Stimulated activated naive B cell treated with anti-CD40 and anti-IgM and Interleukin-4, amounts not matched to agents 10 μg/mL and 1 μg/mL and 100 μg/mL, for 72 hours (primary cell): ENCODE measurements at regions not wholly inside any gene's neighbourhood (a gene's known extent, or its start where the extent isn't known, plus 50 kb on each side); places are given as distances from the start of the nearest gene placed in this dataset.
A peak's percentile ranks its signal among the peaks of the same experiment; 100 is the strongest.
"Not testable (repeated sequence)": the region's sequence is repeated elsewhere in the genome, so short reads cannot be mapped to it uniquely, and the experiment has no call there.

Source experiments
- ATAC-seq, 2 donors: fragments of 150-1000 bp; cut with Tn5 transposase; replicated peaks; 2 replicates each; pipeline ENCODE4 v1.10.0; 2021; ENCODE audit warnings: moderate library complexity in 1 of 2
- DNase-seq: peaks from one replicate; pipeline ENCODE4 v3.0.0; 2021
- H3K27ac Mint-ChIP-seq: one replicate; pipeline ENCODE4 v1.8.0; 2022; ENCODE audit warnings: mild to moderate bottlenecking, mixed read lengths
- H3K27me3 Mint-ChIP-seq, 2 donors: one replicate each; pipeline ENCODE4 v1.8.0; 2022; ENCODE audit warnings: mixed read lengths in 2 of 2
- H3K36me3 Mint-ChIP-seq, 2 donors: one replicate each; pipeline ENCODE4 v1.8.0; 2022; ENCODE audit warnings: mixed read lengths in 2 of 2, mild to moderate bottlenecking in 1 of 2
- H3K4me1 Mint-ChIP-seq, 2 donors: one replicate each; pipeline ENCODE4 v1.8.0; 2022; ENCODE audit warnings: mixed read lengths in 2 of 2, mild to moderate bottlenecking in 1 of 2
- H3K4me3 Mint-ChIP-seq, 2 donors: one replicate each; pipeline ENCODE4 v1.8.0; 2022; ENCODE audit warnings: mild to moderate bottlenecking in 2 of 2, mixed read lengths in 2 of 2, moderate library complexity in 1 of 2
- H3K9me3 Mint-ChIP-seq, 2 donors: one replicate each; pipeline ENCODE4 v1.8.0; 2022; ENCODE audit warnings: mixed read lengths in 2 of 2, mild to moderate bottlenecking in 1 of 2

GRCh38 chr7:11252705-11253272, 279.1 kb downstream of the PHF14 start:
- peak; percentile 83 to 86 for ATAC-seq
- H3K4me1 Mint-ChIP-seq: peaks cover 8 to 17% of the 10 kb centered on the region in 2 donors
- no peak overlapping the region for H3K4me3 Mint-ChIP-seq
- no peaks in the 10 kb centered on the region for H3K36me3 Mint-ChIP-seq
- H3K9me3 Mint-ChIP-seq: no peaks in the 10 kb centered on the region
- DNase-seq: no peak
- peaks cover 0 to 5% of the 10 kb centered on the region in 2 donors for H3K27me3 Mint-ChIP-seq
- H3K27ac Mint-ChIP-seq: peak overlapping the region; percentile 26

GRCh38 chr7:11256501-11256900, 282.8 kb downstream of the PHF14 start:
- no peak for ATAC-seq
- DNase-seq: no peak
- H3K27ac Mint-ChIP-seq: no peak overlapping the region
- H3K27me3 Mint-ChIP-seq: no peaks in the 10 kb centered on the region
- H3K36me3 Mint-ChIP-seq: no peaks in the 10 kb centered on the region
- H3K9me3 Mint-ChIP-seq: no peaks in the 10 kb centered on the region
- peaks cover 5 to 16% of the 10 kb centered on the region in 2 donors for H3K4me1 Mint-ChIP-seq
- H3K4me3 Mint-ChIP-seq: no peak overlapping the region

DNA sequence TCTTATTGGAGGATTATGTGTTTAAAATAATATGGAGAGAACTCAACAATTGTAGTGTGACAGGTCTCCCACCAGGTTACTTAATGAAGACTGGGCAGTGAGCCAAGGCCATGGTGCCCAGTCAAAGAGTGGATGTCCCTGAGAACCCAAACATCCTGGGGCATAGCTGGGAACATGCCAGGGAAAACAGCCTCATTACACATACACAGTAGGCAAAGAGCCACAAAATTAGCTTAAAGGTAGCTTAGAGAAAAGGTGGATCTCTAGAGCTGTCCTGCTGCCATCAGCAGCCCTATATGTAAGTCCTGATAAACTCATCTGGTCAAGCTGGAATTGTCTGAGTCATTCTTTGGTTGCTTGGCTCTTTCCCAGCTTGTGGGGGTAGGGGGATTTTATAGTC, 287.8 kb downstream of the PHF14 start:
- no peak overlapping the region for H3K4me3 Mint-ChIP-seq
- no peak for ATAC-seq
- no peak for DNase-seq
- H3K27me3 Mint-ChIP-seq: no peaks in the 10 kb centered on the region
- no peaks in the 10 kb centered on the region for H3K4me1 Mint-ChIP-seq
- H3K9me3 Mint-ChIP-seq: peaks cover 1 to 4% of the 10 kb centered on the region in 2 donors
- H3K36me3 Mint-ChIP-seq: no peaks in the 10 kb centered on the region
- no peak overlapping the region for H3K27ac Mint-ChIP-seq

DNA sequence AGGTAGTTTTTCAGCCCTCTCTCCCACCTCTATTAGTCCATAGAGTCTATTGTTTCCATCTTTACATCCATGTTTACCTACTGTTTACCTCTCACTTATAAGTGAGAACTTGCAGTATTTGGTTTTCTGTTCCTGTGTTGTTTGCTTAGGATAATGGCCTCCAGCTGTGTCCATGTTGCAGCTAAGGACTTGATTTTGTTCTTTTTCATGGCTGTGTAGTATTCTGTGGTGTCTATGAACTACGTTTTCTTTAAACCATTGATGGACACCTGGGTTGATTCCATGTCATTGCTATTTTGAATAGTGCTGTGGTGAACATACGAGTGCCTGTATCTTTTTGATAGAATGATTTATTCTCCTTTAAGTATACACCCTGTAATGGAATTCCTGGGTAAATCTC, 292.4 kb downstream of the PHF14 start:
- H3K9me3 Mint-ChIP-seq: peaks cover 7 to 8% of the 10 kb centered on the region in 2 donors
- no peak overlapping the region for H3K4me3 Mint-ChIP-seq
- no peaks in the 10 kb centered on the region for H3K36me3 Mint-ChIP-seq
- DNase-seq: no peak
- H3K27ac Mint-ChIP-seq: no peak overlapping the region
- no peaks in the 10 kb centered on the region for H3K27me3 Mint-ChIP-seq
- H3K4me1 Mint-ChIP-seq: no peaks in the 10 kb centered on the region
- ATAC-seq: no peak

- H3K4me1 Mint-ChIP-seq: no peaks in the 10 kb centered on the region
- DNase-seq (no peak), ATAC-seq (no peak)
- H3K4me3 Mint-ChIP-seq: no peak overlapping the region
- H3K9me3 Mint-ChIP-seq: peaks cover 4 to 6% of the 10 kb centered on the region in 2 donors
- no peaks in the 10 kb centered on the region for H3K36me3 Mint-ChIP-seq
- H3K27me3 Mint-ChIP-seq: no peaks in the 10 kb centered on the region
- no peak overlapping the region for H3K27ac Mint-ChIP-seq
These were observed 298.7 kb downstream of the PHF14 start for GRCh38 chr7:11272352-11272751.

- Mint-ChIP-seq H3K27ac (no peak overlapping the region), H3K9me3 (no peaks in the 10 kb centered on the region), H3K4me3 (no peak overlapping the region), H3K27me3 (no peaks in the 10 kb centered on the region), H3K4me1 (no peaks in the 10 kb centered on the region), H3K36me3 (no peaks in the 10 kb centered on the region)
- ATAC-seq (no peak), DNase-seq (no peak)
These were observed 300.4 kb downstream of the PHF14 start for GRCh38 chr7:11274074-11274473.

DNA sequence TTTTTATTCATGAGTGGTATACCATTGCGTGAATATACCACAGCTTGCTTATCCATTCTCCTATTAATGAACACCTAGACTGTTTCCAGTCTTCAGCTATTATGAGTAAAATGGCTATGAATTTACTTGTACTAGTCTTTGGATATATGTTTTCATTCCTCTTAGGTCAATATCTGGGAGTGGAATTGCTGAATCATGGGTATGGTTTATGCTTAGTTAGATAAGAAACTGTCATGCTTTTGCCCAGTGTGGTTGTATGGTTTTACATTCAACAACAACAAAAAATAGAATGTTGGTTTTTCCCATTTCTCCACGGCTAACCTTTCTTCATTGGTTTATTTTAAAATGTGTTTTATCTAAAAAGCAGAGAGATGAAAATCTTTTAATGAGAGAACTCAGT, 308.3 kb downstream of the PHF14 start:
- peaks cover 3 to 5% of the 10 kb centered on the region in 2 donors for H3K9me3 Mint-ChIP-seq
- DNase-seq: no peak
- H3K27me3 Mint-ChIP-seq: no peaks in the 10 kb centered on the region
- no peaks in the 10 kb centered on the region for H3K4me1 Mint-ChIP-seq
- ATAC-seq: no peak
- no peak overlapping the region for H3K27ac Mint-ChIP-seq
- H3K36me3 Mint-ChIP-seq: no peaks in the 10 kb centered on the region
- H3K4me3 Mint-ChIP-seq: no peak overlapping the region

GRCh38 chr7:11283584-11283983, 309.9 kb downstream of the PHF14 start:
- H3K4me3 Mint-ChIP-seq, H3K36me3 Mint-ChIP-seq, DNase-seq, H3K27me3 Mint-ChIP-seq, H3K27ac Mint-ChIP-seq, H3K4me1 Mint-ChIP-seq, H3K9me3 Mint-ChIP-seq, ATAC-seq: not testable (repeated sequence)

DNA sequence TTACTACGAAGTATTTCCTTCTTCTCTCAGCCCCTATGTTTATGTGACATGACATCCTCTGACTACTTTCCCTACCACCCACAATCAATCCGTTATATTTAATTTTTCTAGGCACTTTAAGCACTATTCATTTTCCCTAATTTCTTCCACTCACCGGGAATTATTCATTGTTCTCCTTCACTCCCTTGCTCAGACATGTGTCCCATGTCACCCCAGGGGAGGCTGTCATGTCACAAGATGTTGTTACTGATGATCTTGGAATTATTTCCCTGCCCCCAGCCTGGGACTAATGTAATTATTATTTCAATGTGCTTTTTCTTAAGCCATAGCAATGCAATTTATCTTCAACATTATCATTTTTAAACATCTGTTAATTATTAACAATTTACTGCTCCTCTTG, 317.2 kb downstream of the PHF14 start:
- DNase-seq (no peak), ATAC-seq (no peak)
- Mint-ChIP-seq H3K9me3 (peaks cover 0 to 2% of the 10 kb centered on the region in 2 donors), H3K4me1 (peaks cover 0 to 2% of the 10 kb centered on the region in 2 donors), H3K36me3 (no peaks in the 10 kb centered on the region), H3K4me3 (no peak overlapping the region), H3K27me3 (no peaks in the 10 kb centered on the region), H3K27ac (no peak overlapping the region)

DNA sequence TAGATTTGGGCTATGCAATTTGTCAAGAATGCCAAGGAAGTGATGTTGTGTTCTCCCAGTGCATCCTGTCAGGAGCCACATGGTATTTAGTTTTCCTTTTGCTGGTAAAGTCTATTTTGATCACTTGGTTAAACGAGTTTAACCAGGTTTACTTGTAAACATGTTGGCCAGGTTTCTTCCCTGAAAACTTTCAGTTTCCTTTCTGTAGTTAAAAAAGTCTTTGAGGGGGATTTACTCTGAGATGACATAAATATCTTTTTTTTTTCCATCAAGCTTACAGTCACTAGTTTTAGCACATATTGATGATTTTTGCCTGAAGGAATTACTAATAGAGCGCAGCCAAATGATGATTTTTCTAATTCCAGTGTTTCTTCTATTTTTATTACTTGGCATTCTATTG, 320.5 kb downstream of the PHF14 start:
- H3K36me3 Mint-ChIP-seq: no peaks in the 10 kb centered on the region
- H3K9me3 Mint-ChIP-seq: no peaks in the 10 kb centered on the region
- H3K27ac Mint-ChIP-seq: no peak overlapping the region
- H3K27me3 Mint-ChIP-seq: no peaks in the 10 kb centered on the region
- ATAC-seq (no peak), DNase-seq (no peak)
- peaks cover 0 to 2% of the 10 kb centered on the region in 2 donors for H3K4me1 Mint-ChIP-seq
- H3K4me3 Mint-ChIP-seq: no peak overlapping the region

GRCh38 chr7:11294965-11295364, 321.3 kb downstream of the PHF14 start:
- Mint-ChIP-seq H3K27ac (no peak overlapping the region), H3K27me3 (no peaks in the 10 kb centered on the region), H3K9me3 (no peaks in the 10 kb centered on the region), H3K36me3 (no peaks in the 10 kb centered on the region), H3K4me3 (no peak overlapping the region), H3K4me1 (peaks cover 0 to 2% of the 10 kb centered on the region in 2 donors)
- no peak for DNase-seq
- ATAC-seq: no peak

DNA sequence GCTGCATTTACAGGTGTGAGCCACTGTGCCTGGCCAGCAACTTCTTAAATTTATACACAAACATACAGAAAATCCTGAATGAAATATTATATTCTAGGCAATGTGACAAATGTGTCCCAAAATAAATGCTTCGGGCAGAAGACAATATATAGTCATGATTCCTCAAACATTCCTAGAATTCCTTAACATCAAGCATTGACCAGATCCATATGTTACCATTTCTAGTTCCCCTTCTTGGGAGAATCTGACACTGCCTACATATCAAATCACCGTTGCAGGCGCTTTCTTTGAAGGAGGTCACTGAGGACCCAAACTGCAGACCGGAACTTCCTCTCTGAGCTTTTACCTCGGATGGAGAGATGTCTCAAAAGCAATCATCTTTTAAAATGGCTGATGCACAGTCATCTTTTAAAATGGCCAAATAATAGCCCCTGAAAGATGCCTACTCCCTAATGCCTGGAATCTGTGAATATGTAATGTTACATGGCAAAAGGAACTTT, 323.5 kb downstream of the PHF14 start:
- no peaks in the 10 kb centered on the region for H3K27me3 Mint-ChIP-seq
- no peak overlapping the region for H3K27ac Mint-ChIP-seq
- no peaks in the 10 kb centered on the region for H3K36me3 Mint-ChIP-seq
- no peak overlapping the region for H3K4me3 Mint-ChIP-seq
- H3K4me1 Mint-ChIP-seq: peaks cover 0 to 2% of the 10 kb centered on the region in 2 donors
- no peak for DNase-seq
- ATAC-seq: no peak
- no peaks in the 10 kb centered on the region for H3K9me3 Mint-ChIP-seq

DNA sequence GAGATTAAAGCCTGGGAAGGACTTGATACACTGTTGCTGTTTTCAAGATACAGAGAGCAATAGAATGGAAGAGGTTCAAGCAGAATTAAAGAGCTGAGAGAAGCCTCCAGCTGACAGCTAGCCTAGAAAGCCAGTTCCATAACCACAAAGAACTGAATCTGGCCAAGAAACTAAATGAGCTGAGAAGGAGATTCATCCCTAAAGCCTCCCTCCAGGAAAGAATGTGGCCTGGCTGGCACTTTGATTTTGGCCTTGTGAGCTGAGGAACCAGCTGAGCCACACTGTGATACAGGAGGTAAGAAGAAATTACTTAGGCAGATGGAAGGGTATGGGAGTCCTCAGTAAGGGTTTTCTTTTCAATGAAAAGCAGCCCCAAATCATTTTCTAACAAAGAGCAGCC, 324.1 kb downstream of the PHF14 start:
- Mint-ChIP-seq H3K27ac (no peak overlapping the region), H3K27me3 (no peaks in the 10 kb centered on the region), H3K4me1 (peaks cover 0 to 2% of the 10 kb centered on the region in 2 donors), H3K4me3 (no peak overlapping the region), H3K36me3 (no peaks in the 10 kb centered on the region), H3K9me3 (no peaks in the 10 kb centered on the region)
- DNase-seq: no peak
- ATAC-seq: no peak

DNA sequence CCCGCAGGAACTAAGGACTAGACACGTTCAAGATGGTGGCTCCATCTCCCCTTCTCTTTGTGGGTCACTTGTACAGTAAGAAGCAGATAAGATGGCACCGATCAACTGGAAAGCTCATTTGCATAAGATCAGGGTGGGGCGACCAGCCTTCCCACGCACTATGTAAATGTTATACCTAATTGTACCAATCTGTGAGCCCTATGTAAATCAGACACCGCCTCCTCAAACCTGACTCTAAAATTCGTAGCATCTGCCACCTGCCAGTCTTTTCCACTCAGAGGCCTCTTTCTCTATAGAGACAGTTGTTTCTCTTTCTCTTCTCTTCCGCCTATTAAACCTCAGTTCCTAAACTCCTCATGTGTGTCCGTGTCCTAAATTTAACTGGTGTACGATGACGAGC, 324.5 kb downstream of the PHF14 start:
- DNase-seq (no peak), ATAC-seq (no peak)
- Mint-ChIP-seq H3K27me3 (no peaks in the 10 kb centered on the region), H3K4me3 (no peak overlapping the region), H3K9me3 (no peaks in the 10 kb centered on the region), H3K36me3 (no peaks in the 10 kb centered on the region), H3K4me1 (peaks cover 0 to 2% of the 10 kb centered on the region in 2 donors), H3K27ac (no peak overlapping the region)

DNA sequence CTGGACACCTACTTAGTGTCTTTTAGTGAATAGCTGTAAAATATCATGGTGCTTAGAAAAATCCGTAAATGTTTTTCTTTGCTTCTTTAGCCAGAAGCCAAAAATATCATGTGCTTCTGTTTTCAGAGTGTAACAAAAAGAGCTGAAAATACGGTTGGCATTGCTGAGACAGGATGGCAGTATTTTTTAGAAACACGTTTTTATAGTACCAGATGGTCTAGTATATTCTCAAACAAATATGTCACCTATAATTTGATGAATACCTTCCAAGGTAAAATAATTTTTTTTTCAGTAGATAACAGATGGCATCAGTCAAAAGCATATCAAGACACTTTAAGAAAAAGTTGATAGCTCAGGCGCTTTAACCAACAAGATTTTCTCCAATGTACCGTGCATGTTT, 326.6 kb downstream of the PHF14 start:
- no peaks in the 10 kb centered on the region for H3K27me3 Mint-ChIP-seq
- no peak overlapping the region for H3K27ac Mint-ChIP-seq
- no peak overlapping the region for H3K4me3 Mint-ChIP-seq
- H3K4me1 Mint-ChIP-seq: no peaks in the 10 kb centered on the region
- ATAC-seq (no peak), DNase-seq (no peak)
- no peaks in the 10 kb centered on the region for H3K9me3 Mint-ChIP-seq
- no peaks in the 10 kb centered on the region for H3K36me3 Mint-ChIP-seq

DNA sequence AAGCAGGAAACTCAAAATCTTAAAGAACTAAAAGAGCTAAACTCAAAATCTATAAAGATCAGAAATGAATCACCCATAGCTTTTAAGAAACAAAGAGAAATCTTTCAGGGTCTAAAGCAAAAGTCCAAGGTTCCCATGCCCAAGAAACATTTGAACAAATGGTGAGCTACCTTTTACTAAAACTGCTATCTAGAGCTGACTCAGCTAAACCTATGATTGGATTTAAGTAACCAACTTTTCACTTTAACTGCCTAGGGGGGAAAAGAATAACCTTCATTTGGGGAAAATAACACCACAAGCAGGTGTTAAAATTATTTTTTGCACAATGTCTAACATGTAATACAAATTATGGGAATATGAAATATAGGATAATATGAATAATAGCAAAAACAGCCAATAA, 328.4 kb downstream of the PHF14 start:
- Mint-ChIP-seq H3K4me3 (no peak overlapping the region), H3K36me3 (no peaks in the 10 kb centered on the region), H3K4me1 (no peaks in the 10 kb centered on the region), H3K9me3 (no peaks in the 10 kb centered on the region), H3K27ac (no peak overlapping the region), H3K27me3 (no peaks in the 10 kb centered on the region)
- DNase-seq: no peak
- no peak for ATAC-seq
